ENCODE measurements at regions not wholly inside any gene's neighbourhood (a gene's known extent, or its start where the extent isn't known, plus 50 kb on each side); places are given as distances from the start of the nearest gene placed in this dataset.

GRCh38 chr9:11962327-11962726 is 730.9 kb upstream of the TYRP1 start:
- DNase-seq, result no peak
- intact Hi-C loops (cut with DNase I; ENCODE audit: low total_unique reads), result no loop called here
- no peak for ATAC-seq
- Histone ChIP-seq H3K4me3 (no peak overlapping the region), H3K27me3 (no peaks in the 10 kb centered on the region), H3K9me3 (no peaks in the 10 kb centered on the region), H3K4me1 (no peaks in the 10 kb centered on the region), H3K27ac (no peak overlapping the region), H3K36me3 (no peaks in the 10 kb centered on the region)
- in situ Hi-C loops (cut with MboI; ENCODE audit: low sequenced_read_pairs in 4 of 4), result no loop called here
- TF ChIP-seq, protein P1, sequence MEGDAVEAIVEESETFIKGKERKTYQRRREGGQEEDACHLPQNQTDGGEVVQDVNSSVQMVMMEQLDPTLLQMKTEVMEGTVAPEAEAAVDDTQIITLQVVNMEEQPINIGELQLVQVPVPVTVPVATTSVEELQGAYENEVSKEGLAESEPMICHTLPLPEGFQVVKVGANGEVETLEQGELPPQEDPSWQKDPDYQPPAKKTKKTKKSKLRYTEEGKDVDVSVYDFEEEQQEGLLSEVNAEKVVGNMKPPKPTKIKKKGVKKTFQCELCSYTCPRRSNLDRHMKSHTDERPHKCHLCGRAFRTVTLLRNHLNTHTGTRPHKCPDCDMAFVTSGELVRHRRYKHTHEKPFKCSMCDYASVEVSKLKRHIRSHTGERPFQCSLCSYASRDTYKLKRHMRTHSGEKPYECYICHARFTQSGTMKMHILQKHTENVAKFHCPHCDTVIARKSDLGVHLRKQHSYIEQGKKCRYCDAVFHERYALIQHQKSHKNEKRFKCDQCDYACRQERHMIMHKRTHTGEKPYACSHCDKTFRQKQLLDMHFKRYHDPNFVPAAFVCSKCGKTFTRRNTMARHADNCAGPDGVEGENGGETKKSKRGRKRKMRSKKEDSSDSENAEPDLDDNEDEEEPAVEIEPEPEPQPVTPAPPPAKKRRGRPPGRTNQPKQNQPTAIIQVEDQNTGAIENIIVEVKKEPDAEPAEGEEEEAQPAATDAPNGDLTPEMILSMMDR (IDR thresholded peaks at IDR 0.05 in 4 of 5, conservative IDR thresholded peaks at IDR 0.05 in 1 of 5), result no peak
- TF ChIP-seq POLR2A (IDR thresholded peaks at IDR 0.05), result no peak

GRCh38 chr9:11966786-11967185 is 726.4 kb upstream of the TYRP1 start:
- no peak for TF ChIP-seq POLR2A (IDR thresholded peaks at IDR 0.05)
- TF ChIP-seq, protein P1 (IDR thresholded peaks at IDR 0.05 in 4 of 5, conservative IDR thresholded peaks at IDR 0.05 in 1 of 5), result no peak
- intact Hi-C loops (cut with DNase I; ENCODE audit: low total_unique reads), result no loop called here

DNA sequence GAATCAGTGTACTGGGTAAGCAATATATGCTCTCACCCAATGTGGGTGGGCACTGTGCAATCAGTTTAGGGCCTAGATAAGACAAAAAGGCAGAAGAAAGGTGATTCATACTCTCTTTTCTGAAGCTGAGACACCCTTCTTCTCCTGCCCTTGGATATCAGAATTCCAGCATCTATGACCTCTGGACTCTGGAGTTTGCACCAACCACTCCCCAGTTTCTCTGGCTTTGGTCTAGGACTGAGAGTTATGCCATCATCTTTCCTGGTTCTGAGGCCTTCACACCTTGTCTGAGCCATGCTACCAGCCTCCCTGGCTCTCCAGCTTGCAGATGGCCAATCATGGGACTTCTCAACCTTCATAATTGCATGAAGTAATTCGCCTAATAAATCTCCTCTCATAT is 724.6 kb upstream of the TYRP1 start:
- in situ Hi-C loops (cut with MboI; ENCODE audit: low sequenced_read_pairs in 4 of 4), result no loop called here
- no peak overlapping the region for H3K27ac ChIP-seq
- no peak for TF ChIP-seq POLR2A (IDR thresholded peaks at IDR 0.05)
- TF ChIP-seq, protein P1 (IDR thresholded peaks at IDR 0.05 in 4 of 5, conservative IDR thresholded peaks at IDR 0.05 in 1 of 5), result no peak
- no peak overlapping the region for H3K4me3 ChIP-seq
- no peaks in the 10 kb centered on the region for H3K27me3 ChIP-seq
- DNase-seq (no peak), ATAC-seq (no peak)
- intact Hi-C loops (cut with DNase I; ENCODE audit: low total_unique reads), result no loop called here
- no peaks in the 10 kb centered on the region for H3K36me3 ChIP-seq
- no peaks in the 10 kb centered on the region for H3K4me1 ChIP-seq
- H3K9me3 ChIP-seq, result no peaks in the 10 kb centered on the region

More at GRCh38 chr9:11966786-11967185, 726.4 kb upstream of the TYRP1 start:
- Histone ChIP-seq H3K27me3 (no peaks in the 10 kb centered on the region), H3K9me3 (no peaks in the 10 kb centered on the region), H3K36me3 (no peaks in the 10 kb centered on the region), H3K4me1 (no peaks in the 10 kb centered on the region), H3K4me3 (no peak overlapping the region), H3K27ac (no peak overlapping the region)
- no peak for DNase-seq
- ATAC-seq, result no peak
- in situ Hi-C loops (cut with MboI; ENCODE audit: low sequenced_read_pairs in 4 of 4), result no loop called here

DNA sequence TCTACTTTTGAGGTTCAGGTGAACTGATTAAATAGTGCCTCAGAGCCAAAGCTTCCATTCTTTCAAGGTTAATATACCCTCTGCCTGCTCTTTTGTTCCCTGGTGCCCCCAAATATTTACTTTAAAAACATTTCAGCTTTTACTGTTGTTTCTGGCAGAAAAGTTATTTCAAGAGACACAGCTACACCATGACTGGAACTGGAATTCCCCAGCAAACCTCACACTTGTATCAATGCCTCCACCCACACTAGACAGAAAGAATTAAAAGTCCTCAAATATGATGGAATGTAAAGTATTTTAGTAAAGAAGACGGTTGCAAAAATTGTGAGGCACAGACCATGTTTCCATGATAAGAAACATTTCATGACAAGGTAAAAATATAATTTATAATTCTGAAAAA is 720.2 kb upstream of the TYRP1 start:
- no peaks in the 10 kb centered on the region for H3K9me3 ChIP-seq
- H3K4me3 ChIP-seq, result no peak overlapping the region
- in situ Hi-C loops (cut with MboI; ENCODE audit: low sequenced_read_pairs in 4 of 4) (no loop called here), intact Hi-C loops (cut with DNase I; ENCODE audit: low total_unique reads) (no loop called here)
- H3K27me3 ChIP-seq, result no peaks in the 10 kb centered on the region
- H3K27ac ChIP-seq, result no peak overlapping the region
- no peak for DNase-seq
- no peaks in the 10 kb centered on the region for H3K4me1 ChIP-seq
- no peaks in the 10 kb centered on the region for H3K36me3 ChIP-seq
- no peak for ATAC-seq
- TF ChIP-seq, protein P1 (IDR thresholded peaks at IDR 0.05 in 4 of 5, conservative IDR thresholded peaks at IDR 0.05 in 1 of 5), result no peak
- TF ChIP-seq POLR2A (IDR thresholded peaks at IDR 0.05), result no peak

DNA sequence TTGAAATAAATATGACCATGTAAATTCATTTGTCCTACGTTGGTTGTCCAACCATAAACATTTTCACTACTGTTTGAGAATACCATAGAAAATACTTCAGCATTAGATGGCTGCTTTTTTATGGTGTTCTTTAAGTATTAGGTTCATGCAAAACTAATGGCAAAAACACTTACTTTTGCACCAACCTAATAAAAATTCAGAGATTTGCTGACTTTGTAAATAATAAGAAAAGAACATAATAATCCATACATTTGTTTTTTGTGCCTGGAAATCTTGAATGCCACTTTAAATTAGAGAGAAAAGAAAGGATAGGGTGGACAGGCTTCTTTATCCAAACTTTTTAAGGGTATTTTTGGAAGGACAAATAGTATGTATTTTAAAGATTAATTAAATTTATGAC is 719.7 kb upstream of the TYRP1 start:
- Histone ChIP-seq H3K4me1 (no peaks in the 10 kb centered on the region), H3K9me3 (no peaks in the 10 kb centered on the region), H3K27ac (no peak overlapping the region), H3K4me3 (no peak overlapping the region), H3K27me3 (no peaks in the 10 kb centered on the region), H3K36me3 (no peaks in the 10 kb centered on the region)
- intact Hi-C loops (cut with DNase I; ENCODE audit: low total_unique reads), result no loop called here
- DNase-seq (no peak), ATAC-seq (no peak)
- no peak for TF ChIP-seq POLR2A (IDR thresholded peaks at IDR 0.05)
- TF ChIP-seq, protein P1 (IDR thresholded peaks at IDR 0.05 in 4 of 5, conservative IDR thresholded peaks at IDR 0.05 in 1 of 5), result no peak
- in situ Hi-C loops (cut with MboI; ENCODE audit: low sequenced_read_pairs in 4 of 4), result no loop called here
